ENCODE measurements at regions not wholly inside any gene's neighbourhood (a gene's known extent, or its start where the extent isn't known, plus 50 kb on each side); places are given as distances from the start of the nearest gene placed in this dataset.

- TF ChIP-seq CTCF (IDR thresholded peaks at IDR 0.05; ENCODE audit: insufficient read depth, missing control alignments) = no peak
- DNase-seq (ENCODE audit: insufficient read length, low spot score) (no peak), FAIRE-seq (no peak)
Measured at GRCh38 chr3:59605944-59606534, 556.2 kb upstream of the CFAP20DC start.

- TF ChIP-seq CTCF (IDR thresholded peaks at IDR 0.05; ENCODE audit: insufficient read depth, missing control alignments) = no peak
- no peak for DNase-seq (ENCODE audit: insufficient read length, low spot score)
- no peak for FAIRE-seq
Measured at GRCh38 chr3:59605318-59605717, 555.5 kb upstream of the CFAP20DC start.

- no peak for FAIRE-seq
- TF ChIP-seq CTCF (IDR thresholded peaks at IDR 0.05; ENCODE audit: insufficient read depth, missing control alignments) = no peak
Measured at GRCh38 chr3:59601486-59601885, 551.7 kb upstream of the CFAP20DC start.

GRCh38 chr3:59600631-59601030 lies 550.8 kb upstream of the CFAP20DC start:
- FAIRE-seq = no peak
- no peak for TF ChIP-seq CTCF (IDR thresholded peaks at IDR 0.05; ENCODE audit: insufficient read depth, missing control alignments)

More at GRCh38 chr3:59601486-59601885, 551.7 kb upstream of the CFAP20DC start:
- DNase-seq (ENCODE audit: insufficient read length, low spot score) = no peak

GRCh38 chr3:59596741-59597140 lies 546.9 kb upstream of the CFAP20DC start:
- DNase-seq (ENCODE audit: insufficient read length, low spot score) (no peak), FAIRE-seq (no peak)
- no peak for TF ChIP-seq CTCF (IDR thresholded peaks at IDR 0.05; ENCODE audit: insufficient read depth, missing control alignments)

More at GRCh38 chr3:59600631-59601030, 550.8 kb upstream of the CFAP20DC start:
- no peak for DNase-seq (ENCODE audit: insufficient read length, low spot score)

- DNase-seq (ENCODE audit: insufficient read length, low spot score) (no peak), FAIRE-seq (no peak)
- TF ChIP-seq CTCF (IDR thresholded peaks at IDR 0.05; ENCODE audit: insufficient read depth, missing control alignments) = no peak
Measured at GRCh38 chr3:59595830-59596229, 546.0 kb upstream of the CFAP20DC start.

GRCh38 chr3:59593380-59593779 lies 543.6 kb upstream of the CFAP20DC start:
- FAIRE-seq = no peak
- DNase-seq (ENCODE audit: insufficient read length, low spot score) = no peak
- TF ChIP-seq CTCF (IDR thresholded peaks at IDR 0.05; ENCODE audit: insufficient read depth, missing control alignments) = no peak

All from D721Med (cell line).